ENCODE measurements at regions not wholly inside any gene's neighbourhood (a gene's known extent, or its start where the extent isn't known, plus 50 kb on each side); places are given as distances from the start of the nearest gene placed in this dataset.

DNA sequence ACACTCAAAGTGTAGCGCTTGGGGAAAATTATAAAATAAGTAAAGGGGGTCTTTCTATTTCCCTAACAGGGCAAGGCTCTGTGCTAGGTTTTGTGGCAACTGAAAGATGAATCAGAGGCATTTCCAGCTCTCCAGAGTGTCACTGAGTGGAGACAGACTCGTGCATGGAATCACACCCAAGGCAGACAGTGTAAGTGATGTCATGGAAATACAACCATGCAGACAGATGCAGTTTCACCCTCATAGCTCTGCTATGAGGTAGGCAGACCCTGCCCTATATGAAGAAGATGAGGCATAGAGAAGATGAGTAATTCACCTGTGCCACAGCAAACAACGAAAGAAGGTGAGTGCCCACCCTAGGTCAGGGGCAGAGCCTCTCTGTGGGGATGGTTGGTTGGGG, 57.2 kb upstream of the PITRM1 start:
- Histone ChIP-seq H3K27ac (no peak overlapping the region), H3K4me3 (no peak overlapping the region)

DNA sequence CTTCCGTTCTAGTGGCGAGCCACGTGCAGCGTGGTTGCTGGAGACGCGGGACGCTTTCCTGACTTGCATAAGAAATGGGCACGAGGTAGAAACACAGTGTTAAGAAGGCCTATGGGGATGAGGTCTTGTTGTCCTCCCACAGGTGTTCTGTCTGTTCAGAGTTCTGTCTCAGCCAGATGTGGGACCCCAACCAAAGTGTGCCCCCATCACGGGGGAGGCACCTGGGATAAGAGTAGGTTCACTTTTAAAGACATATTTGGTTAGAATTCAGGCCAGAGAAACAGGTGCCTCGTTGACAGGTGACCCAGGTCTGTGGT, 56.0 kb upstream of the PITRM1 start:
- H3K27ac ChIP-seq = peak overlapping the region in 1 of 21 experiments; percentile 55
- no peak overlapping the region for H3K4me3 ChIP-seq

DNA sequence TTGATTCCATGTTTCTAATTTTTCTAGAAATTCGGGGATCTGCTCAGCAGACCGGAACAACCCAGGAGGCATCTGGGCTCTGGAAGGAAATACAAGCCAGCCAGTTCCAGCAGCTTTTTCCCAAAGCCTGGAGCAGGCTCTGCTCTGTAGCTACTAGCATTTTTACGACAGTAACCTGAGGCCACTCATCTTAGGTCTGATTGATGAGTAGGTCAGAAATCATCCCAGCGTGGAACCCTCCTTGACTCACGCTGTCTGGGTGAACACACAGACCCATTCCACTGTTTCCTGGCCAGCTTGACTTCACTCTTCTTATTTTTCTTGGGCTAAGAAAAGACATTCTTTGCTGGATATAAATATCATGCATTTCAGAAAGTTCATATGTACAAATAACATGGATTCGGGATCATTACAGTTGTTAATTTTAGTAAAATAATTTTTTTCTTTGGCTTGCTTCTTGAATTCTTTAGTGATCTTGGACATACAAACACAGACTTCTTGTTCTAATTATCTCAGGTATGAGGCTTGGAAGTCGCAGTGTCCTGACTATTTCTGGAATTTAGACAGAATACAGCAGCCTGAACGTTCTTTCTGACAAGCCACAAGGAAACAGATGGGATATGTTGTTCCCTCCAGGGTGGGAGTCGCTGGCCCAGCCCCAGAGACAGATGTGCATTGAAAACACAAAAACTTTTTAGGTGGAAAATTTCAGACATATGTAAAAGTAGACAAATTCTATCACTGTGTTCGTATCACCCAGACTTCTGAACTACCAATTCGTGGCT, 54.6 kb upstream of the PITRM1 start:
- H3K27ac ChIP-seq = peak overlapping the region in 5 of 21 experiments; percentile 4 to 69 (median 52)

DNA sequence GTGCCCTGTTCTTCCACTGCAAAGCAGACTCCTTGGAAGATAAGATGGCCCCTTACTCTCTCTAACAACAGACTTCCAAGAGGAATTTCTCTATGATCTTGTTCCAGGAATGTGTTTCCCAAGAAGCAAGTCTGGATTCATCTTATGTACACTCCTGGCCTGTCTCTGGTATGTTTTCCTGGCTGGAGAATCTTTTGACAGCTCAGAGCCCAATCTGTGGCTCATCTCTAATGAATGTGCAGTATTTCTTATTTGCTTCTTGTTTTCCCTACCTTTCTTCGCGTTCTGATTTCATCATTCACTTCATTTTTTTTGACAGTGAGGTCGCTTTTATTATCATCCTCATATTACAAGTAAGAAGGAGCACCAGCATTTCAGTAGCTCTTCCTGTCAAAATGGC, 53.0 kb upstream of the PITRM1 start:
- H3K27ac ChIP-seq = no peak overlapping the region
- no peak overlapping the region for H3K4me3 ChIP-seq

More for the DNA sequence above, 54.6 kb upstream of the PITRM1 start:
- no peak overlapping the region for H3K4me3 ChIP-seq

DNA sequence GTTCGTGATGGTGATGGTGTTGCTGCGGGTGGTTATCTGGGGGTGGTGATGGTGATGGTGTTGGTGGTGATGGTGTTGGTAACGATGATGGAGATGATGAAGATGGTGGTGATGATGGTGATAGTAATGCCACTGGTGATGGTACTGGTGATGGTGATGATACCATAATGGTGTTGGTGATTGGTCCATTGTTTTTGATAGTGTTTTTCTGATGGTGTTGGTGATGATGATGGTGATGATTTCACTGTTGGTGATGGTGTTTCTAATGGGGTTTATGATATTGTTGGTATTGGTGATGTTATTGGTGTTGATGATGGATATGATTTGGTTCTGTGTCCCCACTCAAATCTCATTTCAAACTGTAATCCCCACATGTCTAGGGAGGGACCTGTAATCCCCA, 51.7 kb upstream of the PITRM1 start:
- H3K4me3 ChIP-seq = no peak overlapping the region
- no peak overlapping the region for H3K27ac ChIP-seq

DNA sequence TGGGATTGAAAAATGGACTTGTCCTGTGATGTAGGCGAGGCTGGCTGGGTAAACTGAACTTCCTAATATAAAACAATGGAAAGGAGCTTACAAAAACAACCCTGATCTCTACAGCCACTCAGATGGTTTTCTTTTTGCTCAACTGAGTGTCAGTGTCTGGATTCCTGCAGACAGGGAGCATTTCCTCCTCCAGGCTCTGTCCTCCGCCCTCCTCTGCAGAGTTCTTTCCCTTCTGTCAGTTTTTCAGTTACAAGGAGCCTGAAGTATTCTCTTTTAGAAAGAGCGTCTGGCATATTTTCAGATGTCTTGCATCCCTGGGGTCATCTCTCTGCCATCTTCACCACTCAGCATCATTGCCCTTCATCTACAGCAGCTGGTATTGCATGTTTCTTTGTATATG, 50.0 kb upstream of the PITRM1 start:
- no peak overlapping the region for H3K4me3 ChIP-seq
- no peak overlapping the region for H3K27ac ChIP-seq

Data from skin epidermis (tissue), 12 donors.